Kidney tubule cell (primary cell): ENCODE measurements at regions not wholly inside any gene's neighbourhood (a gene's known extent, or its start where the extent isn't known, plus 50 kb on each side); places are given as distances from the start of the nearest gene placed in this dataset.
"Not testable (repeated sequence)": the region's sequence is repeated elsewhere in the genome, so short reads cannot be mapped to it uniquely, and the experiment has no call there.

Experiments
- DNase-seq: peaks from one replicate; pipeline ENCODE4 v3.0.0-alpha.2; 2018; ENCODE audit warnings: low spot score

DNA sequence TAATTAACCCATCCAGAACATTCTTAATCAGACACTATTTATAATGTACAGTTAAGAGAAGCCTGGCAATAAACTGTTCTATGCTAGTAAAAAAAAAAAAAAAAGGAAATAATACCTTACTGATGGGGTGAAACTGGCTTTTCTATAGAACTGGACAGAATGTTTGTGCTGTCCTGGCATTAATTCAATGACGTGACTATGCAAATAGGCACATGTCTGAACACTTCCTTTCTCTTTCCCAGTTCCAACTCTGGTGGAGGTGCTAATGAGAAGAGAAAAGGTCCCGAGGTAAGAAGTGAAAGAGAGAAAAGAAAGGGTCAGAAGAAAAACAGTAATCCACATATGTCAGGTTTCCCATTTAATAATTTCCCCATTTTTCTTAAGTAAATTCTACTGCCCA, 508.4 kb downstream of the ZEB2 start:
- no peak for DNase-seq

DNA sequence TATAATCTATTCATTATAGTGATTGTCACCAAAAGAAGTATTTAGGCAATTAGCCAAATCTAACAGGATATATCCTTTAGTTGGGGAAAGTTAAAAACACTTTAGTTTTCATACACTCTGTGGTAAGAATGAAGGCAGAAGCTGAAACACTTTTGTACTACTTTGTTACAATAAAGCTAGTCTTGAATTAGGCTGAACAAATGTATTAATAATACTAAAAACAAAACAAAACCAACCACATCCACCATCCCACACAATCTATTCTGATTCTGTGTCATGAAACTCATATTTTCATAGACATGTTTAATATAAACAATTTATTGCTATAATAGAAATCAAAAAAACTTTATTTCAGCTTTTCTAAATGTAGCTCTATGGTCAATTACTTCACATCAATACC, 508.8 kb downstream of the ZEB2 start:
- DNase-seq, result no peak

DNA sequence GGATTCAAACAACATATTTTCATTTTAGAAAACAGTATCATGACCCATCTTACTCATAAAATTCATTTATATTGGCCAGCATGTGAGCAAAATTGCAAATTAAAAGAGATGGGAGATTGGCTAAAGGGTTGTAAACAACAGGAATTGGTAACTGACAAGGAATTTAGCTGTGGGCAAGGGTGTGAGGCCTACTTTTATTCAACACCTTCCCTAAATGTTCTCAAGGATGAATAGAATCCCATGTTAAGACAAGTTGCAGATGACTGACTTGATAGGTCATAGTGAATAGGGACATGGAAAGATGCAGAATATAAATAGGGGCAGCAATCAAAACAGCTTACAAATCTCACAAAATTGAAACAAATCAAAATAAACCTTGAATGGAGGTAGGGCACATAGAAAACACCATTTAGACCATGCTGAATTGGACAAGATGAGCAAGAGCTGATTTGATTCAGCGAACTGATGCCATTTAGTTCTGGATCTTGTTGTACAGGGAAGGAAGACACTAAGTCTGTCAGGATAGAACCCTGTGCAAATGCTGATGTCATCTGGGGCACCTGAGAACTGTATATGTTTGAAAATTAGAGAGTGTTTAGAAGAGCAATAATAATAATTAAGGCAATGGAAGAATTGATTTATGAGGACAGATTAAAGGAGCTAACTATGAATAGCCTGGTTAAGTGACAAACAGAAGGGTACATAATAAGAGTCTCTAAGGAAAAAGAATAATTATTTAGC, 509.7 kb downstream of the ZEB2 start:
- DNase-seq, result no peak

DNA sequence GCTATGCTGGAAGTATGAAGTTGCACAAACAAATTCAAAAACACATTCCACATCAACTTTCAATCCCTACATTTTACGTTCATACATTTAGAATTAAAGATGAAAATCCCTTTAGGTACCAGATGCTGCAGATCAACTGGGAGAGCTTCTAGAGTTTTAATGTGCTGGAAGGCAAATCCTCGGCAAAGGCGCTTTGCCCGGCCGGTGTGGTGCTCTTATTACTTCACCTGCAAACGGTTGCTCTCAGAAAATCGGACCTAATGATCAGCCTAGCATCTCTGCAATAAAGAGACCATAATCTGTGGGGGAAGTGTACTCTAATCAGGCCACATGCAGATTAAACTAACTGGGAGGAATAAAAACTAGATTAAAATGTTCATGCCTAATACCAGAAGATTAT, 513.8 kb downstream of the ZEB2 start:
- no peak for DNase-seq

DNA sequence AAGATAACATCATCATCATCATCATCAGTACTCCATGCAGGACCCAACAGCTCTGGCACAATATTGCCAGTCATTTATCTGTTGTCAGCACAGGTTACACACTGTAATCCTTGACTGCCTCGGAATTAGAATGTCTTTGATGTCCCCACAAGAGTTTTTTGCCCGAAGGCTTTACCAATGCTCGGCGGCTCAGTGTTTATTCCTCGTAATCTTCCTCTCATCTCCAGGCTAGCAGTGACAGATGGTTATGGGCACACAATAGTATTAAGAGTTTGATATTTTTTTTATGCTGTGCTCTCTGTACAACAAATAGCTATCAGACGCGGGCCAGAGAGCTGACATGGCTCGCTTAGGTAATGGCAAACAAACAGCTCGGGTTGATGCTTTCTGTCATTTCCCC, 515.2 kb downstream of the ZEB2 start:
- DNase-seq, result no peak

DNA sequence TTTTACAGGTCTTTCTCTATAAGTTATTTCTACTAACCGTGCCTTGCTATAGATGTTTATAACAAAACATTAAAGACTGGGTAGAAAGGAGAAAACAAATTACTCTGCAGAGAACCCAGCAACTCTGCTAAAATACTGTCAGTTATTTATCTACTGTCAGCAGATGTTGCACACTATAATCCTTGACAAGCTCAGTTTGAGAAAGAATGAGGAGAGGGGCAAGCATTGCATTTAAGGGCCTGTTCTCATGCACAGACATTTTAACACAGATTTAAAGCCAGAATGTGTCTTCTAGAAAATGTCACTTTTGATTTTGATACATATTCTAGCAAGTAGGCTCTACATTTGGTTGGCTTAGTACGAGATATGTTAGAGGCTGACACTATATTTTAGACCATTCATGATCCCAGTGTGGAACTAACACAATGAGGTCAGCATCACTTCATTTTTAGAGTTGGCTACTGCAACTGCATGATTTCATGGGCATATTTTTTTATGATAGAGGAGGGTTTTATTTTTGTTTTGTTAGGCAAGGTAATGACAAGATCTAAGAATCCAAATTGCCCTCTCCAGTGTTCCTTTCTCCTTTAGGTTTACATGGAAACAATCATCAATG, 516.4 kb downstream of the ZEB2 start:
- DNase-seq, result no peak

DNA sequence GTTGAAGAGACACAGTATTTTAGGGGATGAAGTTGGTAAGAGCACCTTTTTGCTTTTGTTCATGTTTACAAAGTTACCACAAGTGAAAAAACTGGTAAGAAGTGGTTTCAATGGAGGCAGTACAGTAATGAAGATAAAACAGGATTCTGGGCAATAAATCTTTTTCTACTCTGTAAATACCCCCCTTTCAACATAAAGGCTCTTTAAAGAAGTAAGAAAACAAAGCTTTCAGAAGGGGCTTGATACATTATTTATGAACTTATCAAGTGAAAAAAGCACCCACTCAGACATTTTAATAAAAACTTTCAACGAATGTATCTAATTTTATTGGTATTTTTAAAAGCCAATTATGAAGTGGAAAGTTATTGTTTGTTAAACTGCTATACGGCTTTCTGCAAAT, 522.9 kb downstream of the ZEB2 start:
- no peak for DNase-seq

DNA sequence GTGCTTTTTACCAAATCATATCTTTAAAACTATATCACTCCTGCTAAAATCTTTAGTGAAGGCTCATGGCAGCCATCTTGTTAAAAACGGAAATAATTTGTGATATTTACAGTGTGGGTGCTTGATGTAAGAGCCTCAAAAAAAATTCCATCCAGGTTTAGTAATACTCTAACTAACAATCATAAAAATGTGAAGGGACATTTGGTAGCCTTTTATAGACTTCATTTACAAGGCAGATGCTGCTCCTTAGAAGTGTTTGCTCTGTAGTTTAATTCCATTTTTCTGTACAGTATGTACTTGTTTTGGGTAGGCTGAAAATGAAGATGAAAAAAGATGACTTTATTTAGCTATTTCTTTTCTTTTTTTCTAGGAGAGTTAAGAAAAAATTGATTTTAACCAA, 525.0 kb downstream of the ZEB2 start:
- DNase-seq, result no peak

DNA sequence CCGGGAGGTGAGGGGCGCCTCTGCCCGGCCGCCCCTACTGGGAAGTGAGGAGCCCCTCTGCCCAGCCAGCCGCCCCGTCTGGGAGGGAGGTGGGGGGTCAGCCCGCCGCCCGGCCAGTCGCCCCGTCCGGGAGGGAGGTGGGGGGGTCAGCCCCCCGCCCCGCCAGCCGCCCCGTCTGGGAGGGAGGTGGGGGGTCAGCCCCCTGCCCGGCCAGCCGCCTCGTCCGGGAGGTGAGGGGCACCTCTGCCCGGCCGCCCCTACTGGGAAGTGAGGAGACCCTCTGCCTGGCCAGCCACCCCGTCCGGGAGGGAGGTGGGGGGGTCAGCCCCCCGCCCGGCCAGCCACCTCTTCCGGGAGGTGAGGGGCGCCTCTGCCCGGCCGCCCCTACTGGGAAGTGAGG, 528.3 kb downstream of the ZEB2 start:
- DNase-seq, result not testable (repeated sequence)

DNA sequence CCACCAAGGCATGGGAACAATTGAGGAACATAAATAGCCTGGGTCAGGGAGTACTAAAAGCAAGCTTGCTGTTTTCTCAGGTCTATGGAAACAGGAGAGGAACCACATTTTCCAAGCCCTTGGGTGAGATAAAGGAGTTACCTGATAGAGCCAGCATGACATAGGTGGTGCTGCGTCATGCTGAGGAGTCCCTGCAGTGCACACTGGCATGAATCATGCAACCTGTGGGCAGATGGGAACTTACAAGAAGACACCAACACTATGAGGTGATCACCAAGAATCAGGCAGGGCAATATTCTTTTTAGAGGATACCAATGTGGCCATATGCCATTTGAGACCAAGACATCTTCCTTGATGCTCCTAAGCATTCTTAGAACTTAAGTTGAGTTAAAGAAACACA, 531.8 kb downstream of the ZEB2 start:
- DNase-seq, result no peak

DNA sequence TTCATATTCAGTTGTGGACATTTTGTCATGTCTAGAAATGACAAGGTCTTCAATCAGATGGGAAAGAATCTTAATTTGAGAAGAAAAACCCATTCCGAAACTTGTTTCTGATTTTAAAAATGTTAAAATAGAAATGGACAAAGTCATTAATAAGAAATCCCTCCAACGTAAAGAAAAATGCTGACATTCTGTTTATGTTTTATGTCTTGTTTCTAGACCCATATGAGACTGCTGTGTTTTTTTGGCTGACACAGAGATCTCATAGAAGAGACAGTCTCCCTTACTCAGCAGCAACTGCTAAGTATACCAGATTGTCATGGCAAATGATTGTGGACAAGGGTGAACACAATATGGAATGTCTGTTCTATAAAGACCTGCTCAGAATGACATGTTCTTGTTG, 538.5 kb downstream of the ZEB2 start:
- DNase-seq, result no peak

DNA sequence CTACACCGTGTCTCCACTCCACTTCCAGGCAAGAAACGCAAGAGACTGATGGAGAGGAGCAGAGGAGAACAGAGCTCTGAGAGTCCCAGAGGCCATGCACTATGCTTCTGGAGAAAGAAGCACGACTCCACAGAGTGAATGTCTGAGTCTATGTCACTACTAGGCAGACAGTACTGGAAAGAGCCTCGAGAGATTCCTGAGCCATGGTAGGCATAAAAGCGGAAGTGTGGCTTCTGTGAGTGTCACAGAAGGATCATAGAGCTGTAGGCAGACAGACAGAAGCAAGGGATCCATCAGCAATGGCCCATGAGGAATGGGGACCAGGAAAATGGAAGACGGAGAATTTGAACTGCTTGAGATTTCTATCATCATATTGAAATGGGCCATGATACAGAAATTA, 542.6 kb downstream of the ZEB2 start:
- no peak for DNase-seq

DNA sequence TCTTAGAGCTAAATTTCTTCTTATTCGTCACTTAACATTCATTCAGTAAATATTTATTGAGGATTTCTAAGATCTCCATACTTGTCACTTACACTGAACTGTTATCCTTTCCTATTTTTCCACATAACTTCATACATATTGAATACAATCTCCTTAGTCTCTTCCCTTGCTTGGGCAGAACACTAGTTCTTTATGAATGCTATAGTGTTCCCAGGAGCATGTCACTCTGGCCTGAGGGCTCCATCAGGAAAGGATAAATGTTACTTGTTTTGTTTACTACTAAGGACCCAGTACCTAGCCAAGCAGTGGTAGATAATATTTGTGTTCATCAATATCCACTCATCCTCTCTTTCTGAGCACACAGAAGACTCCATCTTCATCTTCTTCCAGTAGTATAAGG, 544.7 kb downstream of the ZEB2 start:
- DNase-seq, result no peak

DNA sequence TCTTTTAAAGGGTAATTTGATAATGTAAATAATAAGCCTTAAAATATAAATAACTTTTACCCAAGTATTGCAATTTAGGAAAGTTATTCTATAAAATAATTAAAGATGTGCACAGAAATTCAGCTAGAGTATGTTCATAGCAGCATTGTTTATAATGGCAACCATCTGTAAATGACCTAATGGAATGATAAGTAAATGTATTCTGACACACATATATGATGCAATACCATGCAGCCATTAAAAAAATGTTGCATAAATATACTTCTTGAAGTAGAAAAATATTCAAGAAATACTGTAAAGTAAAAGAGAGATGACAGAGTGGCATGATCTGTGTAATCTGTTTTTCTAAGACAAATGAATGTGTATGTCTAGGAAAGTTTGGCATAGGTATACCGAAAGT, 545.7 kb downstream of the ZEB2 start:
- no peak for DNase-seq

DNA sequence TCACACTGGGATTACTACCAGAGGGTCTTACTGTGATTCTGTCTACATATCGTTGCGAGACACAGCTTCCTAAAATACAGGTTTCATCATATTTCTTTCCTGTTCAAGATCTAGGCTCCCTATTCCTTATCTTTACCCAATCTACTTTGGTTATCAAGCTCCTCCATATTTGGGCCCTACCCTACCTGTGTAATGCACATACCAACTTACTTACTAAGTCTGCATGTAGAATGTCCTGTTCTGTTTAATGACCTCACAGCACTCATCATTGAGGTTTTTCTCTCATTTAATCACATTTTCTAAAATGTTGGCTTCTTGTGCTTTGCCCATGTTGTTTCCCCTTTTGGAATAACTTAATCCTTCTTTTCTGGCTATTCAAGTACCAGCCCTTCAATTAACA, 551.1 kb downstream of the ZEB2 start:
- no peak for DNase-seq

DNA sequence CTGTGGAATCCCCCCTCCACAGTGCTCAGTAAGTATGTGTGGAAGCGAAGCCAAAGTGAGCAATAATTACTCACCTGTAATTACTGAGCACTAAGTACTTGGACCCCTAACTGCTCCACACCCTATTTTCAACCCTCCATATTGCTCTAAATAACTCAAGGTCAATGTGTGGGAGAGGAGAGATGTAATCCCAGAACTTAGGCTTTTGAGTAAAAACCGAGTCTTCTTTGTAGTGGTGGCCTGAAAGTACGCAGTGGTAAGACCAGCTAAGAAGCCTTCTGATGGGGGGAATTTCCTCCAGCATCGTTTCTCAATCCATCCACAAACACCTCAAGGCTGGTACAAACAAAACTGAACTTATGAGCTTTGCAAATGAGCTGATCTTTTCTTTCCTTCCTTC, 551.6 kb downstream of the ZEB2 start:
- DNase-seq, result no peak

DNA sequence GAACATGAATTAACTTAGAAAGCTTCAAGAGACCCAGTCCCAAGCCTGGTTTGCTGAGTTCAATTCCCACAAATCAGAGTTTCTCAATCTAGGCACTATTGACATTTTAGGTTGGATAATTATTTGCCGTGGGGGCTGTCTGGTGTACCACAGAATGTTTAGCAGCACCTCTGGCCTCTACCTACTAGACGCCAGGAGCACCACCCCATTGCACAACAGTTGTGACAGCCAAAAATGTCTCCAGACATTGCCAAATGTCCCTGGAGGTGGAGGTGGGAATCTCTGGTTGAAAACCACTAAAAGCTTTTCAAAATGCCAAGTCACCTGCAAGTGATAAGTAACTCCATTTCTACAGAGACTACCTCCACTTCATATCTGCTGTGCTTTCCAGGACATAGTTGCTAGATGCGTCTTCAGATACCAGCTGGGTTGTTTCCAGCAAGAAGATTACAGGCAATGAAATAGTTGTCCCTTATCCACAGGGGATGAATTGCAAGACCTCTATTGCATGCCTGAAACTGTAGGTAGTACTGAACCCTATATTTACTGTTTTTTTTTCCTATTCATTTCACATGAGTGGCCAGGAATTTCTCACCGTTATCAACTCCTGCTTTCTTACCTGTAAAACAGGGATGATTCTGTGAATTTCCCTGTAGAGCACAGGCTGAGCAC, 554.3 kb downstream of the ZEB2 start:
- no peak for DNase-seq

DNA sequence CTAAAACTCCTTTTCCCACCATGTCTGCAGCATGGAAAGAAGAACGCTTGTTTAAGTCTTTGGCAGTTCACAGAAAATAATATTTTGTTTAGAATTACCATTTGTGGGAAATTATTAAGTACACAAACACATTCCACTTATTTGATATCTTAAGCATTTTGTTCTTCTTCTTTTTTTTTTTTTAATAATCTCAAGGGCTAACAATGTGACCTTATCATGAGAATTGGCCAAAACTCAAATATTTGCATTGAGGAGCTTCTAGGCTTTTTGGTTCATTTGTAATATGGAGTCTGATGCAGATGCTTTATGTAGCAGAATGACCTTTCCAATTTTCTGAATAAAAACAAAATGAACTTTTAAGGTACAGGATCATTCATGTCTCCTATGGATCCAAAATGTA, 555.0 kb downstream of the ZEB2 start:
- no peak for DNase-seq

DNA sequence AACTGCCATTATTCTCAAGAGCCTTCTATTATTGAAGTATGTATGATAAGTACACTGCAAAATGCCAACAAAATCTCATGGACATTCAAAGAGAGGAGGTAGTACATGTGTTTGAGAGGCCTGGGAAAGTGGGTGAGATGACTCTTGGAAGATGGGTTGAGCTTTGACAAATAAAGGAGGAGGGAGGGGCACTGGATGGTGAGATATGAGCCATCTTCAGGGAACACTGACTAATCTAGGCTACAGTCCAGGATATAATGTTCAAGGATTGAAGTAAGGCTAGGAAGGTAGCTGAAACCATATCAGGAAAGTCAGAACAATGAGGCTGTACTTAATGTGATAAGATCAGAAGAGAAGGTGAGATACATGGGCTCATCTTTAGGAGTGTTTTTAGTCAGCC, 559.7 kb downstream of the ZEB2 start:
- peak; percentile 11 for DNase-seq

DNA sequence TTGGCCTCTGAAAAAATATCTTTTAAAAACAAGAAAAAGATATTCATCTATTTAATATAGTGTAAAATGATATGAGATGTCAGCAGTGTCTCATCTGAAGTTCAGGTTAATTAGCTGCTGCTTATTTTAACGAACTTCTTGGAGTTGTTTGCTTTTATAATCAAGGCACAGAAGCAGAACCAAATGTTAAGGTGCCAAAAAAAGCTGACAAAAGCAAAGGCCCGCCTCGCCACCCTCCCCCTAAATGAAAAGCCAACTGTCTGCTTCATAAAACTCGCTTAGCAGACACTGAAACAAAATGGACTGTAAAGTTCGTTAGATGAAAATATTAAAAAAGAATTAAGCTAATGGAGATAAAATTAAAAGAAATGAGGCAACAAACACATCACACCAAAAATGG, 562.6 kb downstream of the ZEB2 start:
- DNase-seq, result no peak

DNA sequence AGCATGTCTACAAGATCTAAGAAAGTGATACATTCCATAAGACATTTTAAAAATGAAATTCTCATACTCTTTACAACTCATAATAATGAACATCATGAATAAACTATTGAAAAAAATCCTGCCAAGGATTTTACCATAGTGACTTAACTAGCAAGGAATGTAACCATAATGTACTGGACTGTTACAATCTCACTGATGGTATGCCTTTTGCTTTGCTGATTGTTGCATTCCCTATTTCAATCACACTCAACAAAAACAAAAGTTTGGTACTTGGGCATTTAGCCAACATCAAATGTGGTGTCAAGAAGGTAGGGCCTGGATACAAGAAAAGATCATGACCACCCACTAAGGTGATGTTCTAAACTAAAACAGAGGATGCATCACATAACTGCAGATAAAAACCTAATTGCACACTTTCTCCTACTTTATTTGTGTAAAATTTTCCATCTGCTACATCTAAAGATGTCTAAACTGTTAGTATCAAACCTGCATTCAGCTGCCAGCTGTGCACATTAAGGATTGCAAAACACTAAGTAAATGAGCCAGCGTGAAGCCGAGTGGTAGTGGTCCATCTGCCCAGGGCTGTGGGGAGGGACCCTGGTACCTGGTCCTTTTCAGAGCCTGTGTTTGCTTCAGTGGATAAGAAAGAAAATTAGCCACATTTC, 564.4 kb downstream of the ZEB2 start:
- peak; percentile 55 for DNase-seq

DNA sequence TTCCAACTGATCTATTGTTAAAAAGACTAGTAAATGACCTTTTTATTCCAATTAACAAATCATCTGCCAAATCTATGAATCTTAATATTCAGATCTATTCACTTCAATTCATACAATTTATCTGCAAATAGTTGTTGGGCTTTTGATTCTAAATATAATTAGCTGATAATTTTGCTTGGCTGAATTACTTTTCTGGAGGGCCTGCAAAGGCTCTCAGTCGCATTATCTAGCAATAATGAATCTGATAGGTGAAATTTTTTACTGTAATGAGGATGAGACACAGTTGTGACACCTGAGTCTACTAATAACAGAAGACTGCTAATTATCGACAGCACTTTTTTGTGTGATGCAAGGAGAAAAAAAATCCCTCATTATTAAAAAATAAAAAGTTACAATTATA, 565.1 kb downstream of the ZEB2 start:
- DNase-seq, result no peak

DNA sequence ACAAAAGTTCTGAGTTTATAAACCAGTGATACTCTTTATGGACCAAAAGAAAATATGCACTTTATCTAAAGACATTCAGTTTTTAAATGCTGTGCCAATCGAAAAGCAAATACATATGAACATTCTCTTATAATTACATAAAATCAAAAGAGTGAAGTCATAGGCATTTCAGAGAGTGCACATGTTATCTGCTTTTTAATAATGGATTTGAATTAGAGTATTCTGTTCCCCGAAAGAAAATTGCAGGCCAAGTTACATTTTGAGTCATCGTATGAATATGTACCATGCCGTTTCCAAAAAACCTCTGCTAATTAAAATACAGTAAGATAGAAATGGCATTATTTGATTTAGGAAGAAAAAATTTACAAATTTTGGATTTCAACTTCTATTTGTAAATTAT, 565.7 kb downstream of the ZEB2 start:
- DNase-seq, result no peak
